ENCODE measurements at regions not wholly inside any gene's neighbourhood (a gene's known extent, or its start where the extent isn't known, plus 50 kb on each side); places are given as distances from the start of the nearest gene placed in this dataset.

DNA sequence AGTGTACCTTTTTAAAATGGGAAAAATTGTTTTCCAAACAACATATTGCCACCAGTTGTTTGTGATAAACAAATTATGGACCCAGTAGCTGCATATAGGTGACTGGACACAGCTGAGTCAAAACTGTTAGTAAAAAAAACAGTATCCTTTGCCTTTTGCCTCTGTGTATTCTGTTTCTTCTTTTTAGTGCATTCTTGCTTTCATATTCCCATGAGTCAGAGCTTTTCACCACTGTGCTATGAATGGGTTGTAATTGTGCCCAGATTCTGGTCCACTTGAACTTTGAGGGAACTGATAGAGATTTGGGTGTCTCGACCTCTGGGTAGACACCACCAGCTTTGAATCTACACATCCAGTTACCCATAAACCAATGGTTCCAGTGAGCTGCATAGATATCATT, 1441.9 kb upstream of the ZEB2 start:
- H3K4me1 Mint-ChIP-seq (ENCODE audit: low read depth), result no peaks in the 10 kb centered on the region
- H3K27me3 Mint-ChIP-seq (ENCODE audit: low read depth), result no peaks in the 10 kb centered on the region
- no peak overlapping the region for H3K27ac Mint-ChIP-seq
- intact Hi-C loops (cut with micrococcal nuclease), result no loop called here
- no peak overlapping the region for H3K4me3 Mint-ChIP-seq (ENCODE audit: low read depth)
- no peaks in the 10 kb centered on the region for H3K36me3 Mint-ChIP-seq (ENCODE audit: low read depth)
- DNase-seq (ENCODE audit: low spot score), result no peak
- peaks cover 19% of the 10 kb centered on the region for H3K9me3 Mint-ChIP-seq

DNA sequence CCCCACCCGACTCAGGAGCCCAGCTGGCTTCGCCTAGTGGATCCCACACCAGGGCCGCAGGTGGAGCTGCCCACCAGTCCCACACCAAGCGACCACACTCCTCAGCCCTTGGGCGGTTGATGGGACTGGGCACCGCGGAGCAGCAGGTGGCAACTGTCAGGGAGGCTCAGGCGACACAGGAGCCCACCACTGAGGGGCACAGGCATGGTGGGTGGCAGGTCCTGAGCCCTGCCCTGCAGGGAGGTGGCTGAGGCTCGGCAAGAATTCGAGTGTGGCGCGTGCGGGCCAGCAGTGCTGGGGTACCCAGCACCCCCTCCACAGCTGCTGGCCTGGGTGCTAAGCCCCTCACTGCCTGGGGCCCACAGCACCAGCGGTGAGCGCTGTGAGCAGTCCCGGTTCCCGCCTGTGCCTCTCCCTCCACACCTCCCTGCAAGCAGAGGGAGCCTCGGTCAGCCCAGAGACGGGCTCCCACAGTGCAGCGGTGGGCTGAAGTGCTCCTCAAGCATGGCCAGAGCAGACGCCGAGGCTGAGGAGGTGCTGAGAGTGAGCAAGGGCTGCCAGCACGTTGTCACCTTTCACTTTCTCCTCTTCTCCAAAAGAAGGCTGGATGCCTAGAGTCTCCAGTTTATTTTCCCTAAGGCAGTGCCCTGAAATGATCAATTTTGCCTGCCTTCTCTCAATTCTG, 1440.7 kb upstream of the ZEB2 start:
- H3K27me3 Mint-ChIP-seq (ENCODE audit: low read depth), result no peaks in the 10 kb centered on the region
- no peak overlapping the region for H3K4me3 Mint-ChIP-seq (ENCODE audit: low read depth)
- DNase-seq (ENCODE audit: low spot score), result no peak
- intact Hi-C loops (cut with micrococcal nuclease), result no loop called here
- no peaks in the 10 kb centered on the region for H3K36me3 Mint-ChIP-seq (ENCODE audit: low read depth)
- no peak overlapping the region for H3K27ac Mint-ChIP-seq
- H3K9me3 Mint-ChIP-seq, result peaks cover 27% of the 10 kb centered on the region
- H3K4me1 Mint-ChIP-seq (ENCODE audit: low read depth), result no peaks in the 10 kb centered on the region

DNA sequence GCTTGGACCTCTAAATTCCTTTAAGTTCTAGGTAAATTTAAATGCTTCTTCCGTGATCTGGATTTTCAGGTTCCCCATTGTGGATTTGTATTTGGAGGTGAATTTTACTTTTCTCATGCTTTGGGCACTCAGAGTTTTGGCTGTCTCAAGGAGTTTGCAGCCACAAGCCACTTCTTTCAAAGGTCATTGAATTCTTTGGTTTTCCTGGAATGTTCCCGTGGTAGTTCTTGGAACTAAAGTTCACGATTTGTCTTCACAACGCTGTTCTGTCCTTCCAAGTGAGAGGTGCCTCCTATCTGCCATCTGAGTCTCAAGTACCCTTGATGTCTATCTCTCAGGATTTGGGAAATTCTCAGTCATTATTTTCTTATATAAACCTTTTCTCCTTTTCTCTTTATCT, 1438.7 kb upstream of the ZEB2 start:
- H3K27ac Mint-ChIP-seq, result no peak overlapping the region
- H3K9me3 Mint-ChIP-seq, result peaks cover 42% of the 10 kb centered on the region
- H3K36me3 Mint-ChIP-seq (ENCODE audit: low read depth), result no peaks in the 10 kb centered on the region
- no peak for DNase-seq (ENCODE audit: low spot score)
- no peaks in the 10 kb centered on the region for H3K27me3 Mint-ChIP-seq (ENCODE audit: low read depth)
- no peaks in the 10 kb centered on the region for H3K4me1 Mint-ChIP-seq (ENCODE audit: low read depth)
- no peak overlapping the region for H3K4me3 Mint-ChIP-seq (ENCODE audit: low read depth)
- intact Hi-C loops (cut with micrococcal nuclease), result no loop called here

DNA sequence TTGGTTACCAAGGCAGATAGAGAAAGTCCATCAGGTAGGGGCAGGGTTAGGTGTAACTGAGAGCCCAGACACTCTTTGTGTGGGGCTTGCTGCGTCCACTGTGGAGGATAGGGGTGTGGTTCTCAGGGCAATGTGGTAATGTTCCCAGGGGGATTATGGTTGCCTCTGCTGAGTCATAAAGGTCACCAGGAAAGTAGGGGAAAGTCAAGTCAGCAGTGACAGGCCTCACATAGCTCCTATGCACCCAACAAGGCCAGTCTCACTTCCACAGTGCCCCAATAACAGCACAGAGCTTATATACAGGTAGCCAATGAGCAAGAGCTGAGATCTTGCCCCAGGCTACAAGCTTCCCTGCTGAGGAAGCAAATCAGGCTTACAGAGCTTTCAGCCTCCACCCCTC, 1438.0 kb upstream of the ZEB2 start:
- H3K36me3 Mint-ChIP-seq (ENCODE audit: low read depth), result no peaks in the 10 kb centered on the region
- no peaks in the 10 kb centered on the region for H3K27me3 Mint-ChIP-seq (ENCODE audit: low read depth)
- DNase-seq (ENCODE audit: low spot score), result no peak
- H3K27ac Mint-ChIP-seq, result no peak overlapping the region
- peaks cover 45% of the 10 kb centered on the region for H3K9me3 Mint-ChIP-seq
- H3K4me1 Mint-ChIP-seq (ENCODE audit: low read depth), result no peaks in the 10 kb centered on the region
- intact Hi-C loops (cut with micrococcal nuclease), result no loop called here
- no peak overlapping the region for H3K4me3 Mint-ChIP-seq (ENCODE audit: low read depth)

DNA sequence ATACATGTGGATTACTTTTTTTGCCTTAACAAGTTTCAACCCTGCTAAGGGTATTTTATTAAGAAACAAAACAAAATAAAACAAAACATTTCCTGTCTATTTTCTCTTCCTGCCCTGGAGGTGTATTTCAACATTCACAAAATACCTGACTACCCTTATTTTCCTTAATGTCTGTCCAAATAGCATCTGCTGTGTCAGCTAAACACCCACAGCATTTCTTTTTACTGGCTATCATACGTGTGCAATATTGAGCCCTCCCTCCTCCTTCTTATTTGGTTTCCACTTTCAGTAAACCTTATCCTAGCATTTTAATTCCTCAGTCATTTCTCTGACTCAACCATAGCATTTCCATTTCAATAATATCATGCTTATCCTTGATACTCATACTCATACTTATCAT, 1420.0 kb upstream of the ZEB2 start:
- no peak for DNase-seq (ENCODE audit: low spot score)
- no peaks in the 10 kb centered on the region for H3K4me1 Mint-ChIP-seq (ENCODE audit: low read depth)
- no peaks in the 10 kb centered on the region for H3K27me3 Mint-ChIP-seq (ENCODE audit: low read depth)
- H3K36me3 Mint-ChIP-seq (ENCODE audit: low read depth), result no peaks in the 10 kb centered on the region
- H3K9me3 Mint-ChIP-seq, result peaks cover 6% of the 10 kb centered on the region
- intact Hi-C loops (cut with micrococcal nuclease), result no loop called here
- no peak overlapping the region for H3K4me3 Mint-ChIP-seq (ENCODE audit: low read depth)
- H3K27ac Mint-ChIP-seq, result no peak overlapping the region

DNA sequence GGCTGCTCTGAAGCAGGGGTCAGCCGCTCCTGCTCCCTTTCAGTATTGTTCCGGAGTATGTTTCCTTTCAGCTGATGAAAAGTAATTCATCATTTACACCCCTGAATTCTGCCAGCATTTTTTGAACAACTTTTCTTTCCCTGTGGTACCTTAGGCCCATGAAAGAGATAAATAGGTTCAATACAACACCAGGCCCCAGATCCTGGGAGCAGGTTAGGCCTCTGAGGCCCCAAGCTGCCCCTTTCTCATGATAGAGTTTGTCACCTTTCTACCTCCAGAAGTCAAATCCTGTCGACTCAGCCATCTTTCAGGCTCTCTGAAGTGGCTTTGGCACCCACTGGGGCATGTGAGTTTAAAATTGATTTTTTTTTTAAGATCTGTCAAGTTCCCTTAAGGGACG, 1415.1 kb upstream of the ZEB2 start:
- Mint-ChIP-seq H3K4me3 (ENCODE audit: low read depth) (no peak overlapping the region), H3K27me3 (ENCODE audit: low read depth) (no peaks in the 10 kb centered on the region), H3K36me3 (ENCODE audit: low read depth) (no peaks in the 10 kb centered on the region), H3K27ac (no peak overlapping the region), H3K4me1 (ENCODE audit: low read depth) (no peaks in the 10 kb centered on the region), H3K9me3 (no peaks in the 10 kb centered on the region)
- intact Hi-C loops (cut with micrococcal nuclease), result no loop called here
- no peak for DNase-seq (ENCODE audit: low spot score)

DNA sequence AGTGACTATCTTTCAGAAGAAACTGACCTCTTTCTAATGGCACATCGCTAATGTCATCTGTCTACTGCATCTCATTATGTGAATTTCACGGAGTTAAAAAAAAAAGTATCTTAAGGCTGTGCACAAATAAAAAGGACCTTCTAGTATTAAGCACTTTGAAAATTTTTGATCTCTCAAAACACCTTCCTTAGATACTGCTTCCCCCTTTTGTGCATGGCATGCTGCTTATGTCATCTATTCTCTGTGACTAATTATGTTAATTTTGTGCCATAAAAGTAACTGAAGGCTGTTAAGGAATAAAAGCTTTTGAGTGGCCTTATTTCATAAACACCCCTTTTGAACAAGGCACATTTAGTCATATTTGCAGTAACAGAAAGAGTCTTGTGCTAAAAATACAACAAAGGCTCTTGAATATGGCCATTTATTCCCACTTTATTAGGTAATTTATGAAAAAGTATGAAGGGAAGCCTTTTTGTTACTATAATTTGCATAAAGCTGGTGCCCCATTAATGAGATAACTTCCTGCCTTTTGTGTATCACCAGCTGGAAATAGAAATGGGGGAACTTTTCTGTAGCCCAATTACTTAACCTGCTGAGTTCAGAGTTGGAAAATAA, 1412.0 kb upstream of the ZEB2 start:
- Mint-ChIP-seq H3K27ac (no peak overlapping the region), H3K4me3 (ENCODE audit: low read depth) (no peak overlapping the region), H3K36me3 (ENCODE audit: low read depth) (no peaks in the 10 kb centered on the region), H3K4me1 (ENCODE audit: low read depth) (no peaks in the 10 kb centered on the region), H3K9me3 (no peaks in the 10 kb centered on the region), H3K27me3 (ENCODE audit: low read depth) (no peaks in the 10 kb centered on the region)
- intact Hi-C loops (cut with micrococcal nuclease), result no loop called here
- DNase-seq (ENCODE audit: low spot score), result no peak

DNA sequence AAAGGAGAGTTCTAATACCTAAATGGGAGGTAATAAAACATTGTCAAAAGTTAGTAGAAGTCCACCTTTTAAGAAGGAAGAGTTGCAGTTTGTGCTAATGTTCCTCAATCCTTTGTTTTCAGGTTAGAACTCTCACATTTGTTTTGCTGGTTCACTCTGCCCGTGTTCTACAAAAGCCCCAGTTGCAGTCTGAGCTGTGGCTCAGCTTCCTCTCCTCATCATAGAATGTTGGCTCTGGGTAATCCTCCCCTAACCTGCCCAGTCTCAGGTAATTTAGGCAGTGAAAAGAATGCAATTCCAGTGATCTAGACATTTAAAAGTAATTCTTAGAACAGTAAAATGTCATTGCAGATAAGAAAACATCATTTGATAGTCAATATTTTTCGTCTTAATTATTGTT, 1410.4 kb upstream of the ZEB2 start:
- no peaks in the 10 kb centered on the region for H3K27me3 Mint-ChIP-seq (ENCODE audit: low read depth)
- no peaks in the 10 kb centered on the region for H3K9me3 Mint-ChIP-seq
- intact Hi-C loops (cut with micrococcal nuclease), result no loop called here
- no peak overlapping the region for H3K27ac Mint-ChIP-seq
- DNase-seq (ENCODE audit: low spot score), result no peak
- no peak overlapping the region for H3K4me3 Mint-ChIP-seq (ENCODE audit: low read depth)
- H3K4me1 Mint-ChIP-seq (ENCODE audit: low read depth), result no peaks in the 10 kb centered on the region
- no peaks in the 10 kb centered on the region for H3K36me3 Mint-ChIP-seq (ENCODE audit: low read depth)

DNA sequence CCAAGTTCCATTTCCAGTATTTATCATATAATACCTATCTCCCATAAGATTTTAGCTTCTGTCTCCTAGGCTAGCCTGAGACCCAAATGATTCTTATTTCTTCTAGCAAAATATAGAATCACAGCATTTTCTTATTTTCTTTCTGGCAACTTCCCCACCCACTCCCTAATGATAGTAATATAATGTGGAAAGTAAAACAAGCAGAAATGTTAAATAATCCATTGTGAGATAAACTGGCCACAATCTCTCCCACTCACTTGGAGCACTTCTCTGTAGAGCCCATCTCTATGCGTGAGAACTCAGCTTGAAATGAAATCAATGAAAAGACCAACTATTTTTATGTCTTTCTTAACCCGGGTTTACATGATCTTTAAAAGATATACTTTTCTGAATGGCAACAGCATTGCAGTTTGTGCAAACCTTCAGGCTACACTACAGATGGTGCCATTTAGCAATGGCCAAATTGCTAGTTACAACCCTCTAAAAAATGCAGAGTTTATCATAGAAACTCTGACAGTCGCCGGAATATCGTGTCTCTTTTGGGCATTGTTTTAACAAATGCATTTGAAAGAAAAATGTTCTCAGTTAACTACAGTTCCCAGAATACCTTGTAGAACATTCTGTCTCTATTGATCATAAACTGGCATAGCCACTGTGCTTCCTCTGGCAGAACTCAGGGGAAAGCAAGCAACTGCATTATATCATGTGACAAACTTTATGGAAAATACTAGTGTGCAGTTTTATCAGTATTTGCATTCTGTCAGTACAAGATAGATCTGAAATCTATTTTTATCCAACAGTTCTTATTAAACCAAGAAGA, 1407.4 kb upstream of the ZEB2 start:
- intact Hi-C loops (cut with micrococcal nuclease), result no loop called here
- Mint-ChIP-seq H3K36me3 (ENCODE audit: low read depth) (no peaks in the 10 kb centered on the region), H3K27me3 (ENCODE audit: low read depth) (no peaks in the 10 kb centered on the region), H3K4me3 (ENCODE audit: low read depth) (no peak overlapping the region), H3K9me3 (no peaks in the 10 kb centered on the region), H3K4me1 (ENCODE audit: low read depth) (peaks cover 1% of the 10 kb centered on the region), H3K27ac (no peak overlapping the region)
- DNase-seq (ENCODE audit: low spot score), result no peak

DNA sequence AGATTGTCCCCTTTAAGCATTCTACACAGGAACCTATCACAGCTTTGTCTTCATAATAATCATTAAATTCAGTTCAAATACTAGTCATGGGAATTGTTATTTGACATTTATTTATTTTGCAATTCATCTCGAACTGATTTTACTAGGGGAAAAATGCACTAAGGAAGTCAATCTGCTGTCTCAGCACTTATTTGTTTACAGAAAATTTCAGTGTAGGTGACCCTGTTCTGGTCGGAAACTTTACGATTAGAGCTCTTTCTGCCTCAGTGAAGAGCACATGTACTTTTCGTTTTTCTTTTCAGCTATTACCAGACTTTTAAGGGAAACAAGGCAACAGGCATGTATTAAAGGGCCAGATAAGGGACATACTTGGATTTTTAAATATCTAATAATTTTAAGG, 1405.7 kb upstream of the ZEB2 start:
- intact Hi-C loops (cut with micrococcal nuclease), result no loop called here
- H3K36me3 Mint-ChIP-seq (ENCODE audit: low read depth), result no peaks in the 10 kb centered on the region

DNA sequence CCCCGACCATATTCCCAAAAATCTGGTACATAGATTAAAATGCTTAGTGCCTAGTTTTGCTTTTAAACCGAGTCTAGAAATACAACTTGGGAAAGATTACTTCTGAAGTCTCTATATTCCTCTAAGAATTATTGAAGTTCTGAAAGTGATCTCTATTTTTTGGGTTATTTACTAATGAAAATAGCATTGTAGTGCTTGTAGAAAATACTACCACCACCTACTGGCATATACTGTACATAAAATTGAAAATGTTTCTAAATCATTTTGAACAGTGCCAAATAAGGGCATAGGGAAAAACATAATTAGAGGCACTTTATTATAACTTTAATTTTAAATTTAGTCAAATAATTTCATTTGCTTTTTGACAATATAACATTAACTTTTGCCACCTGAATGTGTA, 1399.6 kb upstream of the ZEB2 start:
- no peak overlapping the region for H3K27ac Mint-ChIP-seq
- no peaks in the 10 kb centered on the region for H3K27me3 Mint-ChIP-seq (ENCODE audit: low read depth)
- H3K4me3 Mint-ChIP-seq (ENCODE audit: low read depth), result no peak overlapping the region
- H3K4me1 Mint-ChIP-seq (ENCODE audit: low read depth), result peaks cover 1% of the 10 kb centered on the region
- no peaks in the 10 kb centered on the region for H3K9me3 Mint-ChIP-seq
- intact Hi-C loops (cut with micrococcal nuclease), result no loop called here
- no peaks in the 10 kb centered on the region for H3K36me3 Mint-ChIP-seq (ENCODE audit: low read depth)
- DNase-seq (ENCODE audit: low spot score), result no peak

More for the DNA sequence above, 1405.7 kb upstream of the ZEB2 start:
- DNase-seq (ENCODE audit: low spot score), result no peak
- no peaks in the 10 kb centered on the region for H3K27me3 Mint-ChIP-seq (ENCODE audit: low read depth)
- no peak overlapping the region for H3K4me3 Mint-ChIP-seq (ENCODE audit: low read depth)
- H3K9me3 Mint-ChIP-seq, result no peaks in the 10 kb centered on the region
- no peak overlapping the region for H3K27ac Mint-ChIP-seq
- peaks cover 1% of the 10 kb centered on the region for H3K4me1 Mint-ChIP-seq (ENCODE audit: low read depth)

DNA sequence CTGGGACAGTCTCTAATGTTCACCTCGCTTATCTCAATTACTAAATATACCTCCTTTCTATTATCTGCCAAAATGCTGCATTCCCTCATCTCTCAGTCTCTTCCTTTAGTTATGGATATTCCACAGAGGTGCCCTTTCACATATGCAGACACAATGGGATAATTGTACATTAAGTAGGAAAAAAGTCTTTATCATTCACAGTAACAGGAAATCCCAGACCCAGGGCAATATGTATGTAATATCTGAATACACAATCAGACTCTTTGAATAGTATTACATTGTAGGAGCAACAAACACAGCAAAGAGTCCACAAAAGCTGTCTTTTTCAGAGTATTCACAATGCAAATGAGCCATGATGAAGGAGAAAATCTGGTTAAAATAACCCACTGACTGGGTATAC, 1399.0 kb upstream of the ZEB2 start:
- H3K4me1 Mint-ChIP-seq (ENCODE audit: low read depth), result no peaks in the 10 kb centered on the region
- no peaks in the 10 kb centered on the region for H3K27me3 Mint-ChIP-seq (ENCODE audit: low read depth)
- H3K9me3 Mint-ChIP-seq, result no peaks in the 10 kb centered on the region
- no peaks in the 10 kb centered on the region for H3K36me3 Mint-ChIP-seq (ENCODE audit: low read depth)
- no peak for DNase-seq (ENCODE audit: low spot score)
- no peak overlapping the region for H3K27ac Mint-ChIP-seq
- H3K4me3 Mint-ChIP-seq (ENCODE audit: low read depth), result no peak overlapping the region
- intact Hi-C loops (cut with micrococcal nuclease), result no loop called here

DNA sequence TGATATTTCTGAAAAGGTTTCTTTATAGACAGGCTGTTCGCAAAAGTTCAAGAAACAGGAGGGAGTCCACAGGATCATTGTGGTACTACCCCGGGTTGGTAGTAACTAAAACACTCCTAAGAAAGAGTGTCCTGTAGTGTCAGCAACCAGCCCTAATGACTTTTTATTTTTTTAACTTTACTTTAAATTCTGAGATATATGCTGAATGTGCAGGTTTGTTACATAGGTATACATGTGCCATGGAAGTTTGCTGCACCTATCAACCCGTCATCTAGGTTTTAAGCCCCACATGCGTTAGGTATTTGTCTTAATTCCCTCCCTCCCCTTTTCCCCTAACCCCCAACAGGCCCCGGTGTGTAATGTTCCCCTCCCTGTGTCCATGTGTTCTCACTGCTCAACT, 1396.9 kb upstream of the ZEB2 start:
- Mint-ChIP-seq H3K9me3 (no peaks in the 10 kb centered on the region), H3K4me3 (ENCODE audit: low read depth) (no peak overlapping the region), H3K36me3 (ENCODE audit: low read depth) (no peaks in the 10 kb centered on the region), H3K27me3 (ENCODE audit: low read depth) (no peaks in the 10 kb centered on the region), H3K27ac (no peak overlapping the region), H3K4me1 (ENCODE audit: low read depth) (no peaks in the 10 kb centered on the region)
- DNase-seq (ENCODE audit: low spot score), result no peak
- intact Hi-C loops (cut with micrococcal nuclease), result no loop called here
